Endothelial cell of umbilical vein (primary cell): ENCODE measurements at regions not wholly inside any gene's neighbourhood (a gene's known extent, or its start where the extent isn't known, plus 50 kb on each side); places are given as distances from the start of the nearest gene placed in this dataset.

Experiments
- BruUV-seq: library from RNA; stranded (reverse); fragments of 400-500 nt; replicated peaks from 2 replicates; lab custom pipeline; 2021; lab: Mats Ljungman, UMichigan
- CTCF ChIA-PET: fragments of 300-600, 350-600 bp; sonication (Branson Sonifier 250); formaldehyde crosslinking; loops from one replicate; lab custom pipeline; 2021; ENCODE audit warnings: antibody characterized with exemption, inconsistent platforms; lab: Charles Lee
- POLR2A ChIA-PET: fragments of 300-600, 350-600 bp; sonication (Branson Sonifier 250); formaldehyde crosslinking; loops from one replicate; lab custom pipeline; 2021; ENCODE audit warnings: antibody characterized with exemption, inconsistent platforms; lab: Charles Lee
- DNase-seq: peaks from one replicate; pipeline ENCODE4 v3.0.0-alpha.2; 2011; ENCODE audit warnings: low read depth, low spot score
- FAIRE-seq: peaks from 2 replicates; lab custom pipeline; 2011; peaks lifted over from hg19 to GRCh38; lab: Jason Lieb, UNC
- H2AFZ ChIP-seq: 2 replicates; pipeline ENCODE4 v1.6.0; 2012; ENCODE audit warnings: low read depth, low read length, control low read depth, inconsistent platforms
- H3K27ac ChIP-seq: 2 replicates; pipeline ENCODE4 v1.5.1; 2011; ENCODE audit warnings: low read depth, mild to moderate bottlenecking, control low read depth, low read length, moderate library complexity; ENCODE audit not compliant: insufficient read depth
- H3K27me3 ChIP-seq, 2 experiments: 2 replicates each; pipeline versions ENCODE4 v1.6.0 to v1.6.1; 2011; ENCODE audit warnings: low read length in 2 of 2, mixed read lengths in 1 of 2; ENCODE audit not compliant: control insufficient read depth in 2 of 2, insufficient read depth in 2 of 2
- H3K36me3 ChIP-seq, 2 experiments: 2 replicates in 1 of 2; 3 replicates in 1 of 2; pipeline ENCODE4 v1.5.1; 2011; ENCODE audit warnings: low read length in 2 of 2, mild to moderate bottlenecking in 1 of 2, moderate library complexity in 1 of 2; ENCODE audit not compliant: control insufficient read depth in 2 of 2, insufficient read depth in 2 of 2; ENCODE audit errors: extremely low read depth in 1 of 2
- H3K4me1 ChIP-seq: 3 replicates; pipeline ENCODE4 v1.5.1; 2011; ENCODE audit warnings: mild to moderate bottlenecking, low read length; ENCODE audit not compliant: control insufficient read depth, insufficient read depth; ENCODE audit errors: extremely low read depth
- H3K4me2 ChIP-seq: 2 replicates; pipeline ENCODE4 v1.6.1; 2011; ENCODE audit warnings: low read length, control low read depth, mixed read lengths; ENCODE audit not compliant: insufficient read depth
- H3K4me3 ChIP-seq, 3 experiments: fragments of 200-600 bp in 1 of 3; sonication (generic), shearing (Covaris generic) in 1 of 3; replicated peaks in 1 of 3; 2 replicates each; pipeline ENCODE4 v1.5.1; 2011 to 2016; ENCODE audit warnings: control low read depth in 3 of 3, low read length in 3 of 3, mild to moderate bottlenecking in 2 of 3, inconsistent platforms in 1 of 3, low read depth in 1 of 3, moderate library complexity in 1 of 3; ENCODE audit not compliant: insufficient read depth in 1 of 3
- H3K79me2 ChIP-seq: 2 replicates; pipeline ENCODE4 v1.6.0; 2012; ENCODE audit warnings: low read length, inconsistent platforms; ENCODE audit not compliant: control insufficient read depth, insufficient read depth
- H3K9ac ChIP-seq: replicated peaks from 2 replicates; pipeline ENCODE3; 2011; ENCODE audit warnings: low read length, control low read depth; ENCODE audit not compliant: insufficient read depth; ENCODE audit errors: extremely low read depth
- H3K9me1 ChIP-seq: replicated peaks from 3 replicates; pipeline ENCODE4 v1.6.0; 2011; ENCODE audit warnings: mild to moderate bottlenecking, low read length; ENCODE audit not compliant: control insufficient read depth, insufficient read depth; ENCODE audit errors: extremely low read depth
- H3K9me3 ChIP-seq: replicated peaks from 2 replicates; pipeline ENCODE4 v1.5.1; 2012; ENCODE audit warnings: low read length, inconsistent platforms; ENCODE audit not compliant: control insufficient read depth, insufficient read depth
- H4K20me1 ChIP-seq: replicated peaks from 2 replicates; pipeline ENCODE3; 2011; ENCODE audit warnings: mild to moderate bottlenecking, low read length; ENCODE audit not compliant: control insufficient read depth, insufficient read depth; ENCODE audit errors: extremely low read depth
- CTCF ChIP-seq, 2 donors: IDR thresholded peaks; 1 replicate in 1 of 2; 2 replicates in 1 of 2; pipeline ENCODE4 v1.5.1; 2011; ENCODE audit warnings: low read length in 2 of 2, mild to moderate bottlenecking in 2 of 2, moderate library complexity in 2 of 2, control low read depth in 1 of 2, inconsistent platforms in 1 of 2, low read depth in 1 of 2; ENCODE audit not compliant: insufficient read depth in 1 of 2; ENCODE audit errors: extremely low read depth in 1 of 2
- EZH2 ChIP-seq: IDR thresholded peaks from 2 replicates; pipeline ENCODE4 v1.6.1; 2012; ENCODE audit warnings: borderline replicate concordance, low read depth, mild to moderate bottlenecking, moderate library complexity, low read length, inconsistent platforms; ENCODE audit not compliant: severe bottlenecking
- FOS ChIP-seq: IDR thresholded peaks from 2 replicates; pipeline ENCODE4 v1.6.1; 2011; ENCODE audit warnings: mild to moderate bottlenecking, low read length, moderate library complexity, borderline replicate concordance; ENCODE audit not compliant: insufficient read depth
- GATA2 ChIP-seq: IDR thresholded peaks from 2 replicates; pipeline ENCODE4 v1.7.0; 2011; ENCODE audit warnings: low read depth, mild to moderate bottlenecking, moderate library complexity, mixed read lengths, low read length; ENCODE audit not compliant: insufficient read length, insufficient read depth
- JUN ChIP-seq: IDR thresholded peaks from 2 replicates; pipeline ENCODE4 v1.6.1; 2011; ENCODE audit warnings: borderline replicate concordance, low read depth; ENCODE audit not compliant: insufficient read length, insufficient read depth
- MAX ChIP-seq: IDR thresholded peaks from 2 replicates; pipeline ENCODE4 v1.6.1; 2011; ENCODE audit not compliant: insufficient read depth, insufficient read length
- MYC ChIP-seq: IDR thresholded peaks from one replicate; pipeline ENCODE4 v1.6.1; 2011; ENCODE audit warnings: mild to moderate bottlenecking, low read depth, low read length
- POLR2A ChIP-seq: IDR thresholded peaks from 2 replicates; pipeline ENCODE4 v1.6.1; 2012; ENCODE audit warnings: low read depth, mild to moderate bottlenecking, control low read depth, low read length
- POLR2AphosphoS5 ChIP-seq: IDR thresholded peaks from 2 replicates; pipeline ENCODE4 v1.6.1; 2012; ENCODE audit warnings: low read depth, mild to moderate bottlenecking, control low read depth, low read length, moderate library complexity; ENCODE audit not compliant: insufficient read depth
- dilution Hi-C: fragments of 300-500 bp; cut with MboI; formaldehyde crosslinking; loops from one replicate; pipeline ENCODE4 v1.15.0; 2019; ENCODE audit warnings: low sequenced_read_pairs; ENCODE audit not compliant: extremely low pct_ligation_motif_present
- intact Hi-C: fragments of 100-400 bp; cut with micrococcal nuclease; formaldehyde crosslinking; loops from one replicate; pipeline ENCODE4 v1.10.0; 2022

- dilution Hi-C loops, result no loop called here
- no peaks in the 10 kb centered on the region for H3K79me2 ChIP-seq
- ChIA-PET CTCF (no interaction called here), POLR2A (no interaction called here)
- no peaks in the 10 kb centered on the region for H3K9me1 ChIP-seq
- intact Hi-C loops, result no loop called here
- TF ChIP-seq CTCF (IDR thresholded peaks at IDR 0.05; ENCODE audit: extremely low read depth in 1 of 2, insufficient read depth in 1 of 2, low read depth in 1 of 2, low read length in 2 of 2), result no peak
- no peak for TF ChIP-seq POLR2A
- no peak for TF ChIP-seq POLR2AphosphoS5
- TF ChIP-seq MYC, result no peak
- TF ChIP-seq JUN, result no peak
- no peak for TF ChIP-seq GATA2
- no peak for TF ChIP-seq FOS
- TF ChIP-seq EZH2, result no peak
- TF ChIP-seq MAX, result no peak
- no peaks in the 10 kb centered on the region for H4K20me1 ChIP-seq
- FAIRE-seq, result no peak
- H3K27ac ChIP-seq, result no peak overlapping the region
- H3K4me3 ChIP-seq, result no peak overlapping the region
- no peak overlapping the region for H3K9ac ChIP-seq
- H3K27me3 ChIP-seq, result no peaks in the 10 kb centered on the region
- BruUV-seq, result no TSS peak
- H3K4me2 ChIP-seq, result no peak overlapping the region
- DNase-seq, result no peak
- no peaks in the 10 kb centered on the region for H3K9me3 ChIP-seq
- H3K4me1 ChIP-seq, result no peaks in the 10 kb centered on the region
- no peaks in the 10 kb centered on the region for H3K36me3 ChIP-seq
- H2AFZ ChIP-seq, result no peak overlapping the region
These were observed 932.2 kb downstream of the SLC6A15 start for GRCh38 chr12:83980398-83980797.
